ENCODE measurements at regions not wholly inside any gene's neighbourhood (a gene's known extent, or its start where the extent isn't known, plus 50 kb on each side); places are given as distances from the start of the nearest gene placed in this dataset.

DNA sequence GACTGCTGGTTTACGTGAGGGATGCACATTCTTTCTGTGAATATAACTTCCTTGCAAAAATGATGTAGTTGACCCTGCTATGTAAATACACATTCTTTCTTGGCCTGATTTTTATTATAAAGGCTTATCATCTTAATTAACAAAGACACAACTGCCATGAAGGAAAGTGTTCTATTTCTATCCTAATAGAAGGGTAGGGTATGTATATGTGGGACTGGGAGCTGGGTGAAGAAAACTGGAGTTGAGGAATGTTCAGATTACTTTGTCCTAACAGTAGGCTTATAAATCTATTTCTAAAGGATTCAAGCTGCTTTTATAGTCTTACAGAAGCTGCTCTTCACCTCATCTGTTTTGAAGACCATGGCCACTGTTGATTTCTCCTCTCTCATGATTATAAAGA, 76.5 kb upstream of the RGS17 start:
- H3K9me1 ChIP-seq (ENCODE audit: control insufficient read depth, extremely low read depth, insufficient read depth, low read length), result no peaks in the 10 kb centered on the region
- H3K4me3 ChIP-seq (ENCODE audit: control insufficient read depth in 2 of 3, extremely low read depth in 1 of 3, insufficient read depth in 2 of 3, low read depth in 1 of 3, low read length in 3 of 3), result no peak overlapping the region
- no peaks in the 10 kb centered on the region for H4K20me1 ChIP-seq (ENCODE audit: control insufficient read depth, extremely low read depth, insufficient read depth, low read length)
- H3K27ac ChIP-seq (ENCODE audit: control insufficient read depth, insufficient read depth, low read length), result no peak overlapping the region
- H3K36me3 ChIP-seq (ENCODE audit: control insufficient read depth in 2 of 2, extremely low read depth in 1 of 2, insufficient read depth in 2 of 2, low read length in 2 of 2), result no peaks in the 10 kb centered on the region
- no peak for TF ChIP-seq EZH2 (IDR thresholded peaks at IDR 0.05; ENCODE audit: low read length)
- TF ChIP-seq, protein P1, sequence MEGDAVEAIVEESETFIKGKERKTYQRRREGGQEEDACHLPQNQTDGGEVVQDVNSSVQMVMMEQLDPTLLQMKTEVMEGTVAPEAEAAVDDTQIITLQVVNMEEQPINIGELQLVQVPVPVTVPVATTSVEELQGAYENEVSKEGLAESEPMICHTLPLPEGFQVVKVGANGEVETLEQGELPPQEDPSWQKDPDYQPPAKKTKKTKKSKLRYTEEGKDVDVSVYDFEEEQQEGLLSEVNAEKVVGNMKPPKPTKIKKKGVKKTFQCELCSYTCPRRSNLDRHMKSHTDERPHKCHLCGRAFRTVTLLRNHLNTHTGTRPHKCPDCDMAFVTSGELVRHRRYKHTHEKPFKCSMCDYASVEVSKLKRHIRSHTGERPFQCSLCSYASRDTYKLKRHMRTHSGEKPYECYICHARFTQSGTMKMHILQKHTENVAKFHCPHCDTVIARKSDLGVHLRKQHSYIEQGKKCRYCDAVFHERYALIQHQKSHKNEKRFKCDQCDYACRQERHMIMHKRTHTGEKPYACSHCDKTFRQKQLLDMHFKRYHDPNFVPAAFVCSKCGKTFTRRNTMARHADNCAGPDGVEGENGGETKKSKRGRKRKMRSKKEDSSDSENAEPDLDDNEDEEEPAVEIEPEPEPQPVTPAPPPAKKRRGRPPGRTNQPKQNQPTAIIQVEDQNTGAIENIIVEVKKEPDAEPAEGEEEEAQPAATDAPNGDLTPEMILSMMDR (optimal IDR thresholded peaks at IDR 0.05 in 1 of 3, IDR thresholded peaks at IDR 0.05 in 1 of 3, conservative IDR thresholded peaks at IDR 0.05 in 1 of 3; ENCODE audit: extremely low read depth in 1 of 3, insufficient read depth in 2 of 3, low read length in 3 of 3), result no peak
- H3K4me2 ChIP-seq (ENCODE audit: control insufficient read depth, extremely low read depth, insufficient read depth, low read depth, low read length), result no peak overlapping the region
- FAIRE-seq (no peak), DNase-seq (ENCODE audit: low read depth, low spot score) (no peak)
- H3K79me2 ChIP-seq (ENCODE audit: control insufficient read depth, insufficient read depth, low read length), result no peaks in the 10 kb centered on the region
- H3K27me3 ChIP-seq (ENCODE audit: control insufficient read depth, extremely low read depth, insufficient read depth, low read length), result no peaks in the 10 kb centered on the region
- H3K9me3 ChIP-seq (ENCODE audit: control insufficient read depth, low read depth, low read length), result no peaks in the 10 kb centered on the region
- no peaks in the 10 kb centered on the region for H3K4me1 ChIP-seq (ENCODE audit: control insufficient read depth, extremely low read depth, insufficient read depth, low read length)
- no peak overlapping the region for H2AFZ ChIP-seq (ENCODE audit: control insufficient read depth, low read length)
- dilution Hi-C loops (cut with MboI; ENCODE audit: extremely low pct_ligation_motif_present, low sequenced_read_pairs), result loop anchor here (25.0 kb wide), 1 partner anchor 170 kb away; no protein-coding TSS in a partner anchor
- H3K9ac ChIP-seq (ENCODE audit: control insufficient read depth, extremely low read depth, insufficient read depth, low read length), result no peak overlapping the region

- H2AFZ ChIP-seq (ENCODE audit: control insufficient read depth, low read length), result no peak overlapping the region
- no peak for FAIRE-seq
- H3K9me1 ChIP-seq (ENCODE audit: control insufficient read depth, extremely low read depth, insufficient read depth, low read length), result no peaks in the 10 kb centered on the region
- H3K27me3 ChIP-seq (ENCODE audit: control insufficient read depth, extremely low read depth, insufficient read depth, low read length), result no peaks in the 10 kb centered on the region
- no peak for DNase-seq (ENCODE audit: low read depth, low spot score)
- dilution Hi-C loops (cut with MboI; ENCODE audit: extremely low pct_ligation_motif_present, low sequenced_read_pairs), result loop anchor here (25.0 kb wide), 1 partner anchor 170 kb away; no protein-coding TSS in a partner anchor
- no peak for TF ChIP-seq EZH2 (IDR thresholded peaks at IDR 0.05; ENCODE audit: low read length)
- TF ChIP-seq, protein P1 (optimal IDR thresholded peaks at IDR 0.05 in 1 of 3, IDR thresholded peaks at IDR 0.05 in 1 of 3, conservative IDR thresholded peaks at IDR 0.05 in 1 of 3; ENCODE audit: extremely low read depth in 1 of 3, insufficient read depth in 2 of 3, low read length in 3 of 3), result no peak
- H3K36me3 ChIP-seq (ENCODE audit: control insufficient read depth in 2 of 2, extremely low read depth in 1 of 2, insufficient read depth in 2 of 2, low read length in 2 of 2), result no peaks in the 10 kb centered on the region
- no peak overlapping the region for H3K27ac ChIP-seq (ENCODE audit: control insufficient read depth, insufficient read depth, low read length)
- no peaks in the 10 kb centered on the region for H4K20me1 ChIP-seq (ENCODE audit: control insufficient read depth, extremely low read depth, insufficient read depth, low read length)
- H3K9ac ChIP-seq (ENCODE audit: control insufficient read depth, extremely low read depth, insufficient read depth, low read length), result no peak overlapping the region
- no peaks in the 10 kb centered on the region for H3K79me2 ChIP-seq (ENCODE audit: control insufficient read depth, insufficient read depth, low read length)
- H3K4me1 ChIP-seq (ENCODE audit: control insufficient read depth, extremely low read depth, insufficient read depth, low read length), result no peaks in the 10 kb centered on the region
- H3K4me3 ChIP-seq (ENCODE audit: control insufficient read depth in 2 of 3, extremely low read depth in 1 of 3, insufficient read depth in 2 of 3, low read depth in 1 of 3, low read length in 3 of 3), result no peak overlapping the region
- no peaks in the 10 kb centered on the region for H3K9me3 ChIP-seq (ENCODE audit: control insufficient read depth, low read depth, low read length)
- no peak overlapping the region for H3K4me2 ChIP-seq (ENCODE audit: control insufficient read depth, extremely low read depth, insufficient read depth, low read depth, low read length)
Observed at GRCh38 chr6:153207006-153207405, 75.9 kb upstream of the RGS17 start.

Data from keratinocyte (primary cell).